ENCODE measurements at regions not wholly inside any gene's neighbourhood (a gene's known extent, or its start where the extent isn't known, plus 50 kb on each side); places are given as distances from the start of the nearest gene placed in this dataset.

- Histone ChIP-seq H3K27ac (no peak overlapping the region), H3K27me3 (ENCODE audit: insufficient read depth in 3 of 3, low read length in 2 of 3) (no peaks in the 10 kb centered on the region), H3K9me3 (no peaks in the 10 kb centered on the region), H3K36me3 (ENCODE audit: insufficient read depth in 1 of 2, low read depth in 1 of 2) (no peaks in the 10 kb centered on the region), H3K4me1 (no peaks in the 10 kb centered on the region), H3K4me3 (no peak overlapping the region)
- ATAC-seq (no peak), DNase-seq (no peak)
- no peak for TF ChIP-seq CTCF (IDR thresholded peaks at IDR 0.05)
- intact Hi-C loops (cut with DNase I) = no loop called here
- 67 to 69% (median 69%) methylated on average over 4 of the region's 4 CpGs for WGBS, 3 donors
These were observed 250.3 kb downstream of the GPR37 start for GRCh38 chr7:124515106-124515830.

- intact Hi-C loops (cut with DNase I) = no loop called here
- Histone ChIP-seq H3K4me1 (no peaks in the 10 kb centered on the region), H3K27me3 (ENCODE audit: insufficient read depth in 3 of 3, low read length in 2 of 3) (no peaks in the 10 kb centered on the region), H3K27ac (no peak overlapping the region), H3K4me3 (no peak overlapping the region), H3K36me3 (ENCODE audit: insufficient read depth in 1 of 2, low read depth in 1 of 2) (no peaks in the 10 kb centered on the region), H3K9me3 (no peaks in the 10 kb centered on the region)
- 57 to 74% (median 65%) methylated on average over 2 of the region's 2 CpGs for WGBS, 3 donors
- DNase-seq (no peak), ATAC-seq (no peak)
- TF ChIP-seq CTCF (IDR thresholded peaks at IDR 0.05) = no peak
These were observed 251.1 kb downstream of the GPR37 start for GRCh38 chr7:124514471-124514870.

- Histone ChIP-seq H3K27ac (no peak overlapping the region), H3K9me3 (peaks cover 3% of the 10 kb centered on the region), H3K4me1 (no peaks in the 10 kb centered on the region), H3K4me3 (no peak overlapping the region), H3K36me3 (ENCODE audit: insufficient read depth in 1 of 2, low read depth in 1 of 2) (no peaks in the 10 kb centered on the region), H3K27me3 (ENCODE audit: insufficient read depth in 3 of 3, low read length in 2 of 3) (no peaks in the 10 kb centered on the region)
- WGBS, 3 donors = 72 to 75% (median 73%) methylated on average over 3 of the region's 3 CpGs
- no peak for DNase-seq
- no peak for TF ChIP-seq CTCF (IDR thresholded peaks at IDR 0.05)
- ATAC-seq = no peak
- intact Hi-C loops (cut with DNase I) = no loop called here
These were observed 268.4 kb downstream of the GPR37 start for GRCh38 chr7:124497176-124497575.

- Histone ChIP-seq H3K36me3 (ENCODE audit: insufficient read depth in 1 of 2, low read depth in 1 of 2) (no peaks in the 10 kb centered on the region), H3K27ac (no peak overlapping the region), H3K27me3 (ENCODE audit: insufficient read depth in 3 of 3, low read length in 2 of 3) (no peaks in the 10 kb centered on the region), H3K4me1 (no peaks in the 10 kb centered on the region), H3K4me3 (no peak overlapping the region), H3K9me3 (peaks cover 3% of the 10 kb centered on the region)
- intact Hi-C loops (cut with DNase I) = no loop called here
- ATAC-seq (no peak), DNase-seq (no peak)
- TF ChIP-seq CTCF (IDR thresholded peaks at IDR 0.05) = no peak
- WGBS, 3 donors = 44 to 51% (median 50%) methylated on average over 3 of the region's 3 CpGs
These were observed 275.7 kb downstream of the GPR37 start for GRCh38 chr7:124489925-124490324.

Measured in psoas muscle (tissue), 7 donors.